Epithelial cell of proximal tubule (primary cell): ENCODE measurements at regions not wholly inside any gene's neighbourhood (a gene's known extent, or its start where the extent isn't known, plus 50 kb on each side); places are given as distances from the start of the nearest gene placed in this dataset.

ENCODE experiments used
- DNase-seq: peaks from one replicate; pipeline ENCODE4 v3.0.0-alpha.2; 2011; ENCODE audit warnings: low read depth
- H3K4me3 ChIP-seq: 2 replicates; pipeline ENCODE4 v1.5.1; 2011; ENCODE audit warnings: low read depth, mild to moderate bottlenecking, low read length
- CTCF ChIP-seq: conservative IDR thresholded peaks from 2 replicates; pipeline ENCODE4 v1.5.1; 2012; ENCODE audit warnings: low read depth, mild to moderate bottlenecking, low read length

- TF ChIP-seq CTCF: no peak
- no peak for DNase-seq
- H3K4me3 ChIP-seq: no peak overlapping the region
Observed at GRCh38 chr18:47729356-47729755, 201.1 kb downstream of the SMAD2 start.

GRCh38 chr18:47728921-47729320 lies 201.5 kb downstream of the SMAD2 start:
- H3K4me3 ChIP-seq: no peak overlapping the region
- no peak for TF ChIP-seq CTCF
- DNase-seq: no peak

- no peak for TF ChIP-seq CTCF
- no peak for DNase-seq
- no peak overlapping the region for H3K4me3 ChIP-seq
Observed at GRCh38 chr18:47727409-47727808, 203.1 kb downstream of the SMAD2 start.

GRCh38 chr18:47726550-47726949 lies 203.9 kb downstream of the SMAD2 start:
- TF ChIP-seq CTCF: no peak
- no peak overlapping the region for H3K4me3 ChIP-seq
- no peak for DNase-seq

GRCh38 chr18:47725656-47726055 lies 204.8 kb downstream of the SMAD2 start:
- H3K4me3 ChIP-seq: no peak overlapping the region
- TF ChIP-seq CTCF: no peak
- DNase-seq: no peak

- DNase-seq: no peak
- no peak for TF ChIP-seq CTCF
Observed at GRCh38 chr18:47724186-47724975, 206.1 kb downstream of the SMAD2 start.

GRCh38 chr18:47721876-47722275 lies 208.6 kb downstream of the SMAD2 start:
- no peak overlapping the region for H3K4me3 ChIP-seq
- no peak for DNase-seq
- TF ChIP-seq CTCF: no peak

More at GRCh38 chr18:47724186-47724975, 206.1 kb downstream of the SMAD2 start:
- H3K4me3 ChIP-seq: no peak overlapping the region
